PC-9 (cell line): ENCODE measurements at regions not wholly inside any gene's neighbourhood (a gene's known extent, or its start where the extent isn't known, plus 50 kb on each side); places are given as distances from the start of the nearest gene placed in this dataset.

Experiments
- BruUV-seq: library from RNA; stranded (reverse); fragments of 400-500 nt; replicated peaks from 2 replicates; lab custom pipeline; 2021; lab: Mats Ljungman, UMichigan
- CTCF ChIA-PET: fragments of 300-600 bp; sonication (Branson Sonifier 250); formaldehyde crosslinking; loops from one replicate; lab custom pipeline; 2022; ENCODE audit warnings: antibody characterized with exemption; lab: Charles Lee
- POLR2A ChIA-PET: fragments of 300-600 bp; sonication (Branson Sonifier 250); formaldehyde crosslinking; loops from one replicate; lab custom pipeline; 2022; ENCODE audit warnings: antibody characterized with exemption; ENCODE audit not compliant: unreplicated experiment; lab: Charles Lee
- DNase-seq, 2 experiments: peaks; one replicate each; pipeline versions ENCODE4 v3.0.0 to v3.0.0-alpha.2; 2015 to 2022; ENCODE audit warnings: mixed read lengths in 1 of 2
- H2AFZ ChIP-seq: fragments of 200-600 bp; sonication (generic); 2 replicates; pipeline ENCODE4 v1.8.1; 2017; ENCODE audit warnings: antibody characterized with exemption
- H3F3A ChIP-seq: fragments of 200-600 bp; sonication (generic); 2 replicates; pipeline ENCODE4 v1.8.1; 2017; ENCODE audit warnings: antibody characterized with exemption, mild to moderate bottlenecking, low read depth; ENCODE audit not compliant: insufficient read depth
- H3K27ac ChIP-seq: fragments of 200-600 bp; sonication (generic); 2 replicates; pipeline ENCODE4 v1.6.1; 2016; ENCODE audit warnings: mixed run types
- H3K27me3 ChIP-seq: fragments of 200-600 bp; sonication (generic); 2 replicates; pipeline ENCODE4 v1.6.1; 2016; ENCODE audit warnings: low read depth, mixed run types; ENCODE audit not compliant: insufficient read depth
- H3K36me3 ChIP-seq: fragments of 200-600 bp; sonication (generic); 2 replicates; pipeline ENCODE4 v1.6.1; 2016; ENCODE audit warnings: low read depth, mixed run types
- H3K4me1 ChIP-seq: fragments of 200-600 bp; sonication (generic); replicated peaks from 2 replicates; pipeline ENCODE4 v1.6.1; 2016; ENCODE audit warnings: mixed run types; ENCODE audit not compliant: insufficient read depth
- H3K4me2 ChIP-seq: fragments of 200-600 bp; sonication (generic); 2 replicates; pipeline ENCODE4 v1.6.1; 2017; ENCODE audit warnings: mixed run types
- H3K4me3 ChIP-seq: fragments of 200-600 bp; sonication (generic); 2 replicates; pipeline ENCODE4 v1.6.1; 2016; ENCODE audit warnings: mixed run types
- H3K79me2 ChIP-seq: fragments of 200-600 bp; sonication (generic); 2 replicates; pipeline ENCODE4 v1.6.1; 2017; ENCODE audit warnings: low read depth, mixed run types
- H3K9me2 ChIP-seq: fragments of 200-600 bp; sonication (generic); 2 replicates; pipeline ENCODE4 v1.8.1; 2017; ENCODE audit warnings: mild to moderate bottlenecking; ENCODE audit not compliant: insufficient read depth
- H3K9me3 ChIP-seq: fragments of 200-600 bp; sonication (generic); 2 replicates; pipeline ENCODE4 v1.8.1; 2016; ENCODE audit warnings: low read depth; ENCODE audit not compliant: insufficient read depth
- H4K20me1 ChIP-seq: fragments of 200-600 bp; sonication (generic); 2 replicates; pipeline ENCODE4 v1.8.1; 2017; ENCODE audit not compliant: insufficient read depth
- EZH2 ChIP-seq: fragments of 200-600 bp; sonication (generic); IDR thresholded peaks from 2 replicates; pipeline ENCODE4 v1.8.0; 2017; ENCODE audit warnings: antibody characterized with exemption, low read depth
- intact Hi-C: fragments of 100-400 bp; cut with micrococcal nuclease; formaldehyde crosslinking; loops from one replicate; pipeline ENCODE4 v1.10.0; 2022; ENCODE audit not compliant: unreplicated experiment
- TF ChIP-seq, protein P1 (sequence below): fragments of 200-600 bp; sonication (generic); conservative IDR thresholded peaks from 2 replicates; pipeline ENCODE4 v1.6.1; 2017; ENCODE audit warnings: mixed run types, antibody characterized with exemption, mild to moderate bottlenecking, moderate library complexity

DNA sequence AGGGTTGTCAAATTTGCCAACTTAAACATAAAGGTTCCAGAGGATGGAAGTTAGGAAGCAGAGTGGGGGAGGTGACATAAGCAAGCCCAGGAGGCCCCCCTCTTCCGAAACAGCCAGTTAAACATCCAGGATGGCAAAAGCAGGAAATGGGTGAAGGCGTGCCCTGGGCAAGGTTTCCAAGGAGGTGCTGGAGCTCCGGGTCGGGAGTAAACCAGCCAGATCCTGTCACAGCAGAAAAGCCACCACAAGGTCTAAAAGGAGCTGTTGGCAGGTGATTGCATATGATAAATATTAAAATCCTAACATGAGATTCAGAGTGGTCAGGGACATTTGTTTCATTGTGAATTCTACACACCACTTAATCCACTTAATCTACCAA, 572.2 kb upstream of the SALL3 start:
- Histone ChIP-seq H3K4me2 (no peak overlapping the region), H3K27me3 (peaks cover 87% of the 10 kb centered on the region), H3K9me2 (no peaks in the 10 kb centered on the region), H3K4me3 (no peak overlapping the region), H3K9me3 (no peaks in the 10 kb centered on the region), H3K79me2 (no peaks in the 10 kb centered on the region), H3K4me1 (no peaks in the 10 kb centered on the region), H2AFZ (no peak overlapping the region), H3K27ac (no peak overlapping the region), H3K36me3 (no peaks in the 10 kb centered on the region), H3F3A (no peaks in the 10 kb centered on the region), H4K20me1 (no peaks in the 10 kb centered on the region)
- ChIA-PET CTCF (no interaction called here), POLR2A (no interaction called here)
- intact Hi-C loops: no loop called here
- no peak for TF ChIP-seq EZH2
- TF ChIP-seq, protein P1, sequence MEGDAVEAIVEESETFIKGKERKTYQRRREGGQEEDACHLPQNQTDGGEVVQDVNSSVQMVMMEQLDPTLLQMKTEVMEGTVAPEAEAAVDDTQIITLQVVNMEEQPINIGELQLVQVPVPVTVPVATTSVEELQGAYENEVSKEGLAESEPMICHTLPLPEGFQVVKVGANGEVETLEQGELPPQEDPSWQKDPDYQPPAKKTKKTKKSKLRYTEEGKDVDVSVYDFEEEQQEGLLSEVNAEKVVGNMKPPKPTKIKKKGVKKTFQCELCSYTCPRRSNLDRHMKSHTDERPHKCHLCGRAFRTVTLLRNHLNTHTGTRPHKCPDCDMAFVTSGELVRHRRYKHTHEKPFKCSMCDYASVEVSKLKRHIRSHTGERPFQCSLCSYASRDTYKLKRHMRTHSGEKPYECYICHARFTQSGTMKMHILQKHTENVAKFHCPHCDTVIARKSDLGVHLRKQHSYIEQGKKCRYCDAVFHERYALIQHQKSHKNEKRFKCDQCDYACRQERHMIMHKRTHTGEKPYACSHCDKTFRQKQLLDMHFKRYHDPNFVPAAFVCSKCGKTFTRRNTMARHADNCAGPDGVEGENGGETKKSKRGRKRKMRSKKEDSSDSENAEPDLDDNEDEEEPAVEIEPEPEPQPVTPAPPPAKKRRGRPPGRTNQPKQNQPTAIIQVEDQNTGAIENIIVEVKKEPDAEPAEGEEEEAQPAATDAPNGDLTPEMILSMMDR: no peak
- no TSS peak for BruUV-seq
- no peak for DNase-seq

DNA sequence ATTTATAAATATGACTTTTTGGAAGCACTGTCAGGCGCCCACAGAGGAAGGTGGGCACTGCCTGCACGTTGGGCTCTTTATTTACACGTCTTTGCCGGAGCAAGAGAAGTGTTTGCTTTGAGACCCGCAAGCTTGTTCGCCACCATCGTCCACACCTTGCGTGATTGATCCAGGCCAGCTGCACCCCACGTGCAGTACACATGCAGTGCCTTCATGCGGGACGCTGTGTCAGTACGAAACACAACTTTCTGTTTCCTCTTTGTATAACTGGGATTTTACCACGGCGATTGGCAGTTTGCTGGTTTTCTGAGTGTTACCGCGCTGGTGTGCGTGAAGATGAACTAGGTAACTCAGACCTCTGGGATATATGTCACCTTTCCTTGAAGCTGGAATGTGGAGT, 571.0 kb upstream of the SALL3 start:
- H4K20me1 ChIP-seq: no peaks in the 10 kb centered on the region
- TF ChIP-seq EZH2: no peak
- TF ChIP-seq, protein P1: no peak
- BruUV-seq: no TSS peak

DNA sequence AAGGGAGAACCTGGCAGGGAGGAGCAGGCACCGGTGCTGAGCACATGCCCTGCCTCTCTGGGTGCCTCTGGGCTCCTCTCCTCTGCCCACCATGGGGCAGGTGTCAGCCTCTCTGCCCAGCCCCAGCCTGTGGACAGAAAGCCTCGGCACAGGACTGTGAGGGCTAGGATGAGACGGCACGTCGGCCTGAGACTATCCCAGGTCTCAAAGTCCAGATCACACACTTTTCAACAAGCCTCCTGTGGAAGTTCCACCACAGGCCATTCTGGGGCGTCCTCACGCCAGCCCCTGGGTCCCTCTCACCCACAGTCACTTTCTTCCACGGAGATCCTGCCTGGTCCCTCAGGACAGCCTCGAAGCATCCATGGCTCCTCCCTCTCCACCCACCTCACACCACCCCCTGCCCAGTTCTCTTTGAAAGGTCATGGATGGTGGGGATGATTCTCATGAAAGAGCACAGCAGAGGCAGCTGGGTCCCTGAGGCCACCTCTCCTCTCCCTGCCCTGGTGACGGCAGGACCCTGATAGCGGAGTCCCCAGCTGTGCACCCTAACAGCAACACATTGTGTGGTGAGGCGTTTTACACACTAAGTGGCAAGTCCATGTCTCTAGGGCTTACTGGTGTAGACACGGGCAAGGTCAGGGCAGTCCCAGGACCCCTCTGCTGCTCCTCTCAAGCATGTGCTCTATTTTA, 569.4 kb upstream of the SALL3 start:
- no peak for DNase-seq
- H3K9me3 ChIP-seq: no peaks in the 10 kb centered on the region
- no peak overlapping the region for H3K4me2 ChIP-seq
- H3K9me2 ChIP-seq: no peaks in the 10 kb centered on the region
- no peak overlapping the region for H3K4me3 ChIP-seq
- no TSS peak for BruUV-seq
- no peaks in the 10 kb centered on the region for H4K20me1 ChIP-seq
- H3K36me3 ChIP-seq: no peaks in the 10 kb centered on the region
- ChIA-PET CTCF (no interaction called here), POLR2A (no interaction called here)
- no peaks in the 10 kb centered on the region for H3F3A ChIP-seq
- H2AFZ ChIP-seq: no peak overlapping the region
- H3K79me2 ChIP-seq: no peaks in the 10 kb centered on the region
- no peaks in the 10 kb centered on the region for H3K4me1 ChIP-seq
- peaks cover 79% of the 10 kb centered on the region for H3K27me3 ChIP-seq
- intact Hi-C loops: no loop called here
- TF ChIP-seq EZH2: no peak
- TF ChIP-seq, protein P1: no peak
- H3K27ac ChIP-seq: no peak overlapping the region

More for the DNA sequence above, 571.0 kb upstream of the SALL3 start:
- no peaks in the 10 kb centered on the region for H3K9me3 ChIP-seq
- H3K27me3 ChIP-seq: peaks cover 79% of the 10 kb centered on the region
- no peak overlapping the region for H3K4me2 ChIP-seq
- no peak overlapping the region for H3K4me3 ChIP-seq
- H3F3A ChIP-seq: no peaks in the 10 kb centered on the region
- no peak overlapping the region for H2AFZ ChIP-seq
- no peaks in the 10 kb centered on the region for H3K9me2 ChIP-seq
- H3K79me2 ChIP-seq: no peaks in the 10 kb centered on the region
- H3K4me1 ChIP-seq: no peaks in the 10 kb centered on the region
- CTCF ChIA-PET: no interaction called here
- intact Hi-C loops: no loop called here
- POLR2A ChIA-PET: no interaction called here
- H3K27ac ChIP-seq: no peak overlapping the region
- H3K36me3 ChIP-seq: no peaks in the 10 kb centered on the region
- DNase-seq: no peak
